ENCODE measurements at regions not wholly inside any gene's neighbourhood (a gene's known extent, or its start where the extent isn't known, plus 50 kb on each side); places are given as distances from the start of the nearest gene placed in this dataset.

DNA sequence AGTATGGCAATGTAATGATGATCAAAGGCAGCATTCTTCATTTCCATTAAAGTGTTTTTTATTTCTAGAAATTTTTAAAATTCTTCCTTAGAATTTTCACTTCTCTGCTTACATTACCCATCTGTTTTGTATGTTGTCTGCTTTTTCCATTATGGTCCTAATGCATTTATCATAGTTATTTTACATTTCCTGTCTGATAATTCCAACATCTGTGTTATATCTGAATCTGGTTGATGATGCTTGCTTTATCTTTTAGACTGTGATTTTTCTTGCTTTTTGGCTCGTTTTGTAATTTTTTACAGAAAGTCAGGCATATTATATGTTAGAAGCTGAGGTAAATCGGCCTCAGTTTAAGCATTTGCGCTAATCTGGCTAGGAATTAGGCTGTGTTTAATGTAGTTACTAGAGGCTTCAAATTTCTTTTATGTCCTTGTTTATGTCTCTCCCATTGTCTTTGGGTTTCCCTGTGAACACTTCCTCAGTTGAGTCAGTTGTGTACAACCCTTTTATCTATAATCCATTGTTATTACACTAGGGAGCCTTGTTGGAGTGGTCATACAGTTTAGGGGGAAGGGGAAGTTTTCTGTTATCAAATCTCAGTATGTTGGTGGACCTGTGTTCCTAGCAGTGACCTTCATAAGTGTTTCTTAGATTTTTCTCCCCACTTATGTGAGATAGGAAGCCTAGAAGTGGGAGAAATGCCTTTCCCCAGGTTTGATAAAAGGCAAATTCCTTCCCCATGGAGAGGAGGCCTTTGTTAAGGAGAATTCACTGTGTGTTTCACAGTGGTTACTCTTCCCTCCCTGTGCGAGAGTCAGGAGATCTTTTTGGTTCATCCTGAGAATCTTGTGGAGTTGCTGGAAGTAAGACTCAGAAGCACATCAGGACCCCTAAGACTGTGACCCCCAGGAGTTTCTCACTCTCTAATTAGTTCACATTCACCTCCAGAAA, 437.5 kb downstream of the INSC start:
- TF ChIP-seq POLR2AphosphoS5 (IDR thresholded peaks at IDR 0.05; ENCODE audit: low read depth, low read length) (no peak), TAF1 (IDR thresholded peaks at IDR 0.05; ENCODE audit: borderline replicate concordance, insufficient read depth, low read length) (no peak), FOXP2 (optimal IDR thresholded peaks at IDR 0.05; ENCODE audit: borderline replicate concordance, extremely low read depth, extremely low read length, insufficient read depth) (no peak), SIN3A (IDR thresholded peaks at IDR 0.05; ENCODE audit: borderline replicate concordance, insufficient read depth, low read length) (no peak)
- TF ChIP-seq, protein P1, sequence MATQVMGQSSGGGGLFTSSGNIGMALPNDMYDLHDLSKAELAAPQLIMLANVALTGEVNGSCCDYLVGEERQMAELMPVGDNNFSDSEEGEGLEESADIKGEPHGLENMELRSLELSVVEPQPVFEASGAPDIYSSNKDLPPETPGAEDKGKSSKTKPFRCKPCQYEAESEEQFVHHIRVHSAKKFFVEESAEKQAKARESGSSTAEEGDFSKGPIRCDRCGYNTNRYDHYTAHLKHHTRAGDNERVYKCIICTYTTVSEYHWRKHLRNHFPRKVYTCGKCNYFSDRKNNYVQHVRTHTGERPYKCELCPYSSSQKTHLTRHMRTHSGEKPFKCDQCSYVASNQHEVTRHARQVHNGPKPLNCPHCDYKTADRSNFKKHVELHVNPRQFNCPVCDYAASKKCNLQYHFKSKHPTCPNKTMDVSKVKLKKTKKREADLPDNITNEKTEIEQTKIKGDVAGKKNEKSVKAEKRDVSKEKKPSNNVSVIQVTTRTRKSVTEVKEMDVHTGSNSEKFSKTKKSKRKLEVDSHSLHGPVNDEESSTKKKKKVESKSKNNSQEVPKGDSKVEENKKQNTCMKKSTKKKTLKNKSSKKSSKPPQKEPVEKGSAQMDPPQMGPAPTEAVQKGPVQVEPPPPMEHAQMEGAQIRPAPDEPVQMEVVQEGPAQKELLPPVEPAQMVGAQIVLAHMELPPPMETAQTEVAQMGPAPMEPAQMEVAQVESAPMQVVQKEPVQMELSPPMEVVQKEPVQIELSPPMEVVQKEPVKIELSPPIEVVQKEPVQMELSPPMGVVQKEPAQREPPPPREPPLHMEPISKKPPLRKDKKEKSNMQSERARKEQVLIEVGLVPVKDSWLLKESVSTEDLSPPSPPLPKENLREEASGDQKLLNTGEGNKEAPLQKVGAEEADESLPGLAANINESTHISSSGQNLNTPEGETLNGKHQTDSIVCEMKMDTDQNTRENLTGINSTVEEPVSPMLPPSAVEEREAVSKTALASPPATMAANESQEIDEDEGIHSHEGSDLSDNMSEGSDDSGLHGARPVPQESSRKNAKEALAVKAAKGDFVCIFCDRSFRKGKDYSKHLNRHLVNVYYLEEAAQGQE (IDR thresholded peaks at IDR 0.05; ENCODE audit: insufficient read depth in 1 of 2, low read depth in 2 of 2, low read length in 2 of 2) = no peak

DNA sequence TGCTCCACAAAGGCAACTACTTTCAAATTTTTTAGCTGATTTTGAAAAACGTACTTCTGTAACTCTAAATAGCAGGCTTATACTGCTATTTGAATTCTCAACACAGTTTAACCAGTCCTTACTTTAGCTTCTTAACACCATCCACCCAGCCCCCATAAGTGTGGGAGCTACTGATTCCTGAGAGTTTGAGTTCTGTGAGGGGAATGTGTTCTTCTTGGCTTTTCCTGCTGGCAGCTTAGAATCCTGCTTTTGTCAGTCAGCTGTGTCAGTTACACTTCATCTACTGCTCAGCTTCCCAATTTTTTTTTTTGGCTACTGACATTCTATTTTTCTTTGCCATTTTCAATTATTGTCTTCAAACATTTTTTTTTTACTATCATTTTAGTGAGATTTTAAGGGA, 440.4 kb downstream of the INSC start:
- no peak for TF ChIP-seq FOXP2 (optimal IDR thresholded peaks at IDR 0.05; ENCODE audit: borderline replicate concordance, extremely low read depth, extremely low read length, insufficient read depth)
- no peak for TF ChIP-seq SIN3A (IDR thresholded peaks at IDR 0.05; ENCODE audit: borderline replicate concordance, insufficient read depth, low read length)
- TF ChIP-seq POLR2AphosphoS5 (IDR thresholded peaks at IDR 0.05; ENCODE audit: low read depth, low read length) = no peak
- TF ChIP-seq, protein P1 (IDR thresholded peaks at IDR 0.05; ENCODE audit: insufficient read depth in 1 of 2, low read depth in 2 of 2, low read length in 2 of 2) = no peak
- no peak for TF ChIP-seq TAF1 (IDR thresholded peaks at IDR 0.05; ENCODE audit: borderline replicate concordance, insufficient read depth, low read length)

DNA sequence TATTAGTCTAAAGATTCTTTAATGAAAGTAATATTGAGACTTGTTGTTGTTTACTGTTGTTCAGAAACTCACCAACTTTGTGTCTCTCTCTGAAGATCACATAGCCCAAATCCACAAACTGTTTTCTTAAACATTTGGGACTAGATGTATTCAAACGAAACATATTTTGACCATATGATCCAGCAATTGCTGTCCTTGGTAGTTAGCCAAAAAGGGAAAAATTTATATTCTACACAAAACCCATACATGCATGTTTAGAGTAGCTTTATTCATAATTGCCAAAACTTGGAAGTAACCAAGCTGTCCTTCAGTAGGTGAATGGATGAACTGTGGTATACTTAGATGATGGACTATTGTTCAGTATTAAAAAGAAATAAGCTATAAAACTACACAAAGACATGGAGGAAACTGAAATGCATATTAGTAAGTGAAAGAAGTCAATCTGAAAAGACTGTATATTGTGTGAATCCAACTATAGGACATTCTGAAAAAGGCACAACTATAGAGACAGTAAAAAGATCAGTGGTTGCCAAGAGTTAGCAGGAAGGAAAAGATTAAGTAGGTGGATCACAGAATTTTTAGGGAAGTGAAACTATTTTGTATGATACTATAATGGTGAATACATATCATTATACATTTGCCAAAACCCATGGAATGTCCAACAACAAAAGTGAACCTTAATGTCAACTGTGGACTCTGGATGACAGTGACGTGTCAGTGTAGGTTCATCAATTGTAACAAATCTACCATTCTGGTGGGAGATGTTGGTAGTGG, 442.9 kb downstream of the INSC start:
- TF ChIP-seq POLR2AphosphoS5 (IDR thresholded peaks at IDR 0.05; ENCODE audit: low read depth, low read length) = no peak
- TF ChIP-seq, protein P1 (IDR thresholded peaks at IDR 0.05; ENCODE audit: insufficient read depth in 1 of 2, low read depth in 2 of 2, low read length in 2 of 2) = no peak

DNA sequence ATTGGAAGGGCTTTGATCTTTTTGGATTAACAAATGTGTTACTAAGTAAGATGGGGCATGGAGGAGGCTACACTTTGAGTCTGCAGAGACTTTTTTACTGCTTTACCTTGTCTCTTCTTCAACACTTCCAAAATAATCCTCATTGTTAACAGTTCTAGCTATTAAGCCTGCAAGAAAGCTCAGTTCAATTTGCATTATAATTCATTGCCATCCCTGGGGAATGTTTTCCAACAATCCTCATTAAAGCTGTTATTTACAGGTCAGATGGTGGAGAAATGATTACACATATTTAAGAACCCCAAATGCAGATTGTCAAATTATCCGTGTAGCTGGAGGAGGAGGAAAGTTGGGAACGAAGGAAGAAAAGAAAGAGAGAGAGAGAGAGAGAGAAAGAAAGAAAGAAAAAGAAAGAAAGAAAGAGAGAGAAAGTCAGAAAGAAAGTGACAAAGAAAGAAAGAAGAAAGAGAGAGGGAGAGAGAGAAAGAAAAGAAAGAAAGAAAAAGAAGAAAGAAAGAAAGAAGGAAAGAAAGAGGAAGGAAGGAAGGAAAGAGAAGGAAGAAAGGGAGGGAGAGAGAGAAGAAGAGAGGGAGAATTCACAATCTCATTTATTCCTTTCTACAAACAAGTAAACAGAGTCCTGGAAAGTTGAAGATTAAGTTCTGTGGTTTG, 443.9 kb downstream of the INSC start:
- TF ChIP-seq, protein P1 (IDR thresholded peaks at IDR 0.05; ENCODE audit: insufficient read depth in 1 of 2, low read depth in 2 of 2, low read length in 2 of 2) = no peak
- TF ChIP-seq POLR2AphosphoS5 (IDR thresholded peaks at IDR 0.05; ENCODE audit: low read depth, low read length) = no peak
- no peak for TF ChIP-seq FOXP2 (optimal IDR thresholded peaks at IDR 0.05; ENCODE audit: borderline replicate concordance, extremely low read depth, extremely low read length, insufficient read depth)
- TF ChIP-seq TAF1 (IDR thresholded peaks at IDR 0.05; ENCODE audit: borderline replicate concordance, insufficient read depth, low read length) = no peak
- no peak for TF ChIP-seq SIN3A (IDR thresholded peaks at IDR 0.05; ENCODE audit: borderline replicate concordance, insufficient read depth, low read length)
